PC-3 (cell line): ENCODE measurements at regions not wholly inside any gene's neighbourhood (a gene's known extent, or its start where the extent isn't known, plus 50 kb on each side); places are given as distances from the start of the nearest gene placed in this dataset.

Source experiments
- ATAC-seq: fragments of 200-7000 bp; cut with Tn5 transposase; 2 replicates; pipeline ENCODE4 v1.9.1; 2020; ENCODE audit warnings: mild to moderate bottlenecking, moderate library complexity
- BruUV-seq: library from RNA; stranded (reverse); fragments of 400-500 nt; replicated peaks from 2 replicates; lab custom pipeline; 2021; lab: Mats Ljungman, UMichigan
- CTCF ChIA-PET: fragments of 300-600 bp; sonication (Branson Sonifier 250); formaldehyde crosslinking; loops from one replicate; lab custom pipeline; 2022; ENCODE audit warnings: antibody characterized with exemption; lab: Charles Lee
- POLR2A ChIA-PET: fragments of 300-600 bp; sonication (Branson Sonifier 250); formaldehyde crosslinking; loops from one replicate; lab custom pipeline; 2022; ENCODE audit warnings: antibody characterized with exemption; ENCODE audit not compliant: unreplicated experiment; lab: Charles Lee
- DNase-seq: peaks from one replicate; pipeline ENCODE4 v3.0.0-alpha.2; 2015
- H2AFZ ChIP-seq: fragments of 300-600 bp; sonication (generic); 2 replicates; pipeline ENCODE4 v1.6.0; 2016; ENCODE audit warnings: antibody characterized with exemption, low read length
- H3F3A ChIP-seq: fragments of 300-600 bp; sonication (generic); one replicate; pipeline ENCODE4 v1.6.0; 2017; ENCODE audit warnings: antibody characterized with exemption, low read length, control low read depth, mild to moderate bottlenecking; ENCODE audit not compliant: unreplicated experiment
- H3K27ac ChIP-seq: fragments of 300-600 bp; sonication (generic); 2 replicates; pipeline ENCODE4 v1.5.1; 2016; ENCODE audit warnings: mild to moderate bottlenecking, low read length
- H3K27me3 ChIP-seq: fragments of 300-600 bp; sonication (generic); 2 replicates; pipeline ENCODE4 v1.6.1; 2016; ENCODE audit warnings: low read length, mixed read lengths
- H3K36me3 ChIP-seq: fragments of 300-600 bp; sonication (generic); 2 replicates; pipeline ENCODE4 v1.6.1; 2016; ENCODE audit warnings: low read depth, mixed run types, low read length, mixed read lengths
- H3K4me1 ChIP-seq: fragments of 300-600 bp; sonication (generic); 2 replicates; pipeline ENCODE4 v1.5.1; 2016; ENCODE audit warnings: low read length; ENCODE audit not compliant: insufficient read depth
- H3K4me2 ChIP-seq: fragments of 300-600 bp; sonication (generic); 2 replicates; pipeline ENCODE4 v1.6.0; 2016; ENCODE audit warnings: low read length
- H3K4me3 ChIP-seq: fragments of 300-600 bp; sonication (generic); 2 replicates; pipeline ENCODE4 v1.5.1; 2016; ENCODE audit warnings: mild to moderate bottlenecking, low read length, mixed read lengths
- H3K79me2 ChIP-seq: fragments of 300-600 bp; sonication (generic); 2 replicates; pipeline ENCODE4 v1.6.1; 2017; ENCODE audit warnings: low read length, mixed read lengths
- H3K9ac ChIP-seq: fragments of 300-600 bp; sonication (generic); 2 replicates; pipeline ENCODE4 v1.6.0; 2016; ENCODE audit warnings: mild to moderate bottlenecking, low read length
- H3K9me2 ChIP-seq: fragments of 300-600 bp; sonication (generic); replicated peaks from 2 replicates; pipeline ENCODE4 v1.6.1; 2016; ENCODE audit warnings: mixed run types, low read length, mixed read lengths
- H3K9me3 ChIP-seq: fragments of 300-600 bp; sonication (generic); 2 replicates; pipeline ENCODE4 v1.6.1; 2016; ENCODE audit warnings: low read length, mixed read lengths
- H4K20me1 ChIP-seq: fragments of 300-600 bp; sonication (generic); 2 replicates; pipeline ENCODE4 v1.6.1; 2016; ENCODE audit warnings: low read length, mixed read lengths
- CTCF ChIP-seq: fragments of 300-600 bp; sonication (generic); conservative IDR thresholded peaks from 2 replicates; pipeline ENCODE4 v1.5.1; 2017; ENCODE audit warnings: antibody characterized with exemption, low read depth, mild to moderate bottlenecking, low read length
- EZH2 ChIP-seq: fragments of 300-600 bp; sonication (generic); IDR thresholded peaks from one replicate; pipeline ENCODE4 v1.6.1; 2017; ENCODE audit warnings: antibody characterized with exemption, mild to moderate bottlenecking, low read length; ENCODE audit not compliant: unreplicated experiment
- EZH2phosphoT487 ChIP-seq: fragments of 300-600 bp; sonication (generic); IDR thresholded peaks from 2 replicates; pipeline ENCODE4 v1.6.1; 2018; ENCODE audit warnings: mild to moderate bottlenecking, antibody characterized with exemption, low read length, borderline replicate concordance
- intact Hi-C: fragments of 100-400 bp; cut with micrococcal nuclease; formaldehyde crosslinking; loops from 2 replicates; pipeline ENCODE4 v1.9.0; 2023

DNA sequence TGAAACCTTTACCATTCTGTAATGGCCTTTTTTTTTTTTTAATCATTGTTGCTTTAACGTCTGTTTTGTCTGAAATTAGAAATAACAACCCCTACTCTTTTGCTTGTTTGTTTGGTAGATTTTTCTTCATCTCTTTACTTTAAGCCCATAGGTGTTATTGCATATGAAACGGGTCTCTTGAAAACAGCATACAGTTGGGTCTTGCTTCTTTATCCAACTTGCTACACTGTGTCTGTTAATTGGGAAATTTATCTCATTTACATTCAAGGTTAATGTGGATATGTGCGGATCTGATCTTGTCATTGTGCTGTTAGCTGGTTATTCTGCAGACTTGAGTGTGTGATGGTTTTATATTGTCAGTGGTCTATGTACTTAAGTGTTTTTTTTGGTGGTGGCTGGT lies 78.9 kb upstream of the COP1 start:
- no peaks in the 10 kb centered on the region for H3K36me3 ChIP-seq
- ChIA-PET CTCF (no interaction called here), POLR2A (no interaction called here)
- intact Hi-C loops: no loop called here
- H3K9me3 ChIP-seq: no peaks in the 10 kb centered on the region
- H3K27ac ChIP-seq: no peak overlapping the region
- H3K79me2 ChIP-seq: no peaks in the 10 kb centered on the region
- DNase-seq: no peak
- H2AFZ ChIP-seq: no peak overlapping the region
- no peak overlapping the region for H3K4me3 ChIP-seq
- no peak for ATAC-seq
- H3K4me1 ChIP-seq: no peaks in the 10 kb centered on the region
- H3F3A ChIP-seq: no peaks in the 10 kb centered on the region
- no peaks in the 10 kb centered on the region for H3K27me3 ChIP-seq
- TF ChIP-seq EZH2 (no peak), CTCF (no peak), EZH2phosphoT487 (no peak)
- H3K9ac ChIP-seq: no peak overlapping the region
- no peak overlapping the region for H3K4me2 ChIP-seq
- BruUV-seq: no TSS peak
- no peaks in the 10 kb centered on the region for H4K20me1 ChIP-seq
- H3K9me2 ChIP-seq: no peaks in the 10 kb centered on the region

DNA sequence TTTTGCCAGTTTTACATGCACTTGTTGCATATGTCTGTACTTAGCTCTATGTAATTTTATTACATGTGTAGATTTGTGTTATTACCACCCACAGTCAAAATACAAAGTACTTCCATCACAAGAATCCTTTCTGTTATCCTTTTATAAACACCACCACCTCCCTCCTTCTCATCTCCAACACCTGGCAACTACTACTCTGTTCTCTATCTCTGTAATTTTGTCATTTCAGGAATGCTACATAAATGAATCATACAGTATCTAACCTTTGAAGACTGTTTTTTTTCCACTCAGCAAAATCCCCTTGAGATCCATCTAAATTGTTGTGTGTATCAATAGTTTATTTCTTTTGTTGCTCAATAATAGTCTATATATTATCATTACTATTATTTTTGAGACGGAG lies 64.5 kb upstream of the COP1 start:
- TF ChIP-seq CTCF (no peak), EZH2phosphoT487 (no peak), EZH2 (no peak)
- no peaks in the 10 kb centered on the region for H3F3A ChIP-seq
- ChIA-PET POLR2A (no interaction called here), CTCF (no interaction called here)
- H4K20me1 ChIP-seq: no peaks in the 10 kb centered on the region
- no peaks in the 10 kb centered on the region for H3K9me2 ChIP-seq
- H3K36me3 ChIP-seq: no peaks in the 10 kb centered on the region
- H3K27me3 ChIP-seq: no peaks in the 10 kb centered on the region
- DNase-seq (no peak), ATAC-seq (no peak)
- no peak overlapping the region for H3K4me2 ChIP-seq
- no peaks in the 10 kb centered on the region for H3K79me2 ChIP-seq
- no peak overlapping the region for H2AFZ ChIP-seq
- intact Hi-C loops: no loop called here
- no peak overlapping the region for H3K9ac ChIP-seq
- no peaks in the 10 kb centered on the region for H3K9me3 ChIP-seq
- BruUV-seq: no TSS peak
- no peak overlapping the region for H3K4me3 ChIP-seq
- no peaks in the 10 kb centered on the region for H3K4me1 ChIP-seq
- no peak overlapping the region for H3K27ac ChIP-seq
